IMR-90 (cell line): ENCODE measurements at regions not wholly inside any gene's neighbourhood (a gene's known extent, or its start where the extent isn't known, plus 50 kb on each side); places are given as distances from the start of the nearest gene placed in this dataset.

Experiments
- CEBPB ChIP-seq: IDR thresholded peaks from 2 replicates; pipeline ENCODE4 v1.6.1; 2012; ENCODE audit warnings: low read depth, low read length, improper control_type of control experiment
- CHD1 ChIP-seq: IDR thresholded peaks from 2 replicates; pipeline ENCODE4 v1.6.1; 2012; ENCODE audit warnings: low read depth, low read length, improper control_type of control experiment
- ELK1 ChIP-seq: fragments of 150-350 bp; IDR thresholded peaks from 2 replicates; pipeline ENCODE4 v1.6.1; 2016; ENCODE audit warnings: low read depth, mild to moderate bottlenecking, low read length, moderate library complexity, borderline replicate concordance
- FOS ChIP-seq: fragments of 150-350 bp; IDR thresholded peaks from 2 replicates; pipeline ENCODE4 v1.6.1; 2016; ENCODE audit warnings: low read depth, low read length
- MXI1 ChIP-seq: IDR thresholded peaks from 2 replicates; pipeline ENCODE4 v1.6.1; 2012; ENCODE audit warnings: low read depth, mild to moderate bottlenecking, low read length, moderate library complexity, borderline replicate concordance
- NFE2L2 ChIP-seq: fragments of 150-350 bp; IDR thresholded peaks from 2 replicates; pipeline ENCODE4 v1.6.1; 2016; ENCODE audit warnings: low read depth, mild to moderate bottlenecking, low read length
- POLR2A ChIP-seq: IDR thresholded peaks from 2 replicates; pipeline ENCODE4 v1.6.1; 2012; ENCODE audit warnings: mild to moderate bottlenecking, low read depth, low read length
- RAD21 ChIP-seq: IDR thresholded peaks from 2 replicates; pipeline ENCODE4 v1.6.1; 2012; ENCODE audit warnings: low read length, improper control_type of control experiment
- RCOR1 ChIP-seq: IDR thresholded peaks from 2 replicates; pipeline ENCODE4 v1.6.1; 2012; ENCODE audit warnings: mild to moderate bottlenecking, low read length, improper control_type of control experiment; ENCODE audit not compliant: insufficient replicate concordance
- RFX5 ChIP-seq: IDR thresholded peaks from 2 replicates; pipeline ENCODE4 v1.8.0; 2012; ENCODE audit warnings: low read depth, mild to moderate bottlenecking, low read length, moderate library complexity
- USF2 ChIP-seq: fragments of 150-350 bp; IDR thresholded peaks from 2 replicates; pipeline ENCODE4 v1.6.1; 2017; ENCODE audit warnings: mild to moderate bottlenecking, antibody characterized with exemption, low read length, low read depth
- TF ChIP-seq, protein P1 (sequence below): conservative IDR thresholded peaks from 2 replicates; pipeline ENCODE4 v1.5.1; 2012; ENCODE audit warnings: mild to moderate bottlenecking, low read depth, low read length, improper control_type of control experiment

DNA sequence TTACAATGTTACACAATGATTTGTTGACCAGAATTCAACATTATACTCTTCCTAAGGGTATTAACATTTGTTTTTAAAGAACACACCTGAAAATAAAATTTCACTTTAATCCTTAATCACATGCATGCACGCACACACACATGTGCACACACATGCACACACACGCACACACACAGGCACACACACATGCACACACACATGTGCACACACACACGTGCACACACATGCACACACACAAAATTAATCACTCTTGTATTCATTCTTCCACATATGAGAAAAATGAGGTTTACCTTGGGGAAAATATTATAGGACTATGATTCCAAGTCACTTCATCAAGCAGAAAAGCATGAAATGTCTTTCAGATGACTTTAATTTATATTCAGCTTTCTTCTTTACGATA, 331.8 kb upstream of the PLD5 start:
- no peak for TF ChIP-seq ELK1
- TF ChIP-seq, protein P1, sequence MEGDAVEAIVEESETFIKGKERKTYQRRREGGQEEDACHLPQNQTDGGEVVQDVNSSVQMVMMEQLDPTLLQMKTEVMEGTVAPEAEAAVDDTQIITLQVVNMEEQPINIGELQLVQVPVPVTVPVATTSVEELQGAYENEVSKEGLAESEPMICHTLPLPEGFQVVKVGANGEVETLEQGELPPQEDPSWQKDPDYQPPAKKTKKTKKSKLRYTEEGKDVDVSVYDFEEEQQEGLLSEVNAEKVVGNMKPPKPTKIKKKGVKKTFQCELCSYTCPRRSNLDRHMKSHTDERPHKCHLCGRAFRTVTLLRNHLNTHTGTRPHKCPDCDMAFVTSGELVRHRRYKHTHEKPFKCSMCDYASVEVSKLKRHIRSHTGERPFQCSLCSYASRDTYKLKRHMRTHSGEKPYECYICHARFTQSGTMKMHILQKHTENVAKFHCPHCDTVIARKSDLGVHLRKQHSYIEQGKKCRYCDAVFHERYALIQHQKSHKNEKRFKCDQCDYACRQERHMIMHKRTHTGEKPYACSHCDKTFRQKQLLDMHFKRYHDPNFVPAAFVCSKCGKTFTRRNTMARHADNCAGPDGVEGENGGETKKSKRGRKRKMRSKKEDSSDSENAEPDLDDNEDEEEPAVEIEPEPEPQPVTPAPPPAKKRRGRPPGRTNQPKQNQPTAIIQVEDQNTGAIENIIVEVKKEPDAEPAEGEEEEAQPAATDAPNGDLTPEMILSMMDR: no peak
- TF ChIP-seq POLR2A: no peak
- no peak for TF ChIP-seq USF2
- TF ChIP-seq MXI1: no peak
- no peak for TF ChIP-seq CHD1
- TF ChIP-seq CEBPB: no peak
- no peak for TF ChIP-seq NFE2L2
- no peak for TF ChIP-seq RFX5
- no peak for TF ChIP-seq RAD21
- TF ChIP-seq FOS: no peak
- TF ChIP-seq RCOR1: no peak
